ENCODE measurements at regions not wholly inside any gene's neighbourhood (a gene's known extent, or its start where the extent isn't known, plus 50 kb on each side); places are given as distances from the start of the nearest gene placed in this dataset.

DNA sequence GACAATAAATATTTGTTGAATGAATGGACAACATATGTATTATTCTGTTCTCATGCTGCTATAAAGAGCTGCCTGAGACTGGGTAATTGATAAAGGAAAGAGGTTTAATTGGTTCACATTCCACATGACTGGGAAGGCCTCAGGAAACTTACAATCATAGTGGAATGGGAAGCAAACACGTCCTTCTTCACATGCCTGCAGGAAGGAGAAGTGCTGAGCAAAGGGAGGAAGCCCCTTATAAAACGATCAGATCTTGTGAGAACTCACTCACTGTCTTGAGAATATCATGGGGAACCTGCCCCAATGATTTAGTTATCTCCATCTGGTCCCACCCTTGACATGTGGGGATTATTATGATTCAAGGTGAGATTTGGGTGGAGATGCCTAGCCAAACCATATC lies 233.9 kb upstream of the AADAT start:
- no peak for TF ChIP-seq POLR2A (IDR thresholded peaks at IDR 0.05)
- TF ChIP-seq, protein P1, sequence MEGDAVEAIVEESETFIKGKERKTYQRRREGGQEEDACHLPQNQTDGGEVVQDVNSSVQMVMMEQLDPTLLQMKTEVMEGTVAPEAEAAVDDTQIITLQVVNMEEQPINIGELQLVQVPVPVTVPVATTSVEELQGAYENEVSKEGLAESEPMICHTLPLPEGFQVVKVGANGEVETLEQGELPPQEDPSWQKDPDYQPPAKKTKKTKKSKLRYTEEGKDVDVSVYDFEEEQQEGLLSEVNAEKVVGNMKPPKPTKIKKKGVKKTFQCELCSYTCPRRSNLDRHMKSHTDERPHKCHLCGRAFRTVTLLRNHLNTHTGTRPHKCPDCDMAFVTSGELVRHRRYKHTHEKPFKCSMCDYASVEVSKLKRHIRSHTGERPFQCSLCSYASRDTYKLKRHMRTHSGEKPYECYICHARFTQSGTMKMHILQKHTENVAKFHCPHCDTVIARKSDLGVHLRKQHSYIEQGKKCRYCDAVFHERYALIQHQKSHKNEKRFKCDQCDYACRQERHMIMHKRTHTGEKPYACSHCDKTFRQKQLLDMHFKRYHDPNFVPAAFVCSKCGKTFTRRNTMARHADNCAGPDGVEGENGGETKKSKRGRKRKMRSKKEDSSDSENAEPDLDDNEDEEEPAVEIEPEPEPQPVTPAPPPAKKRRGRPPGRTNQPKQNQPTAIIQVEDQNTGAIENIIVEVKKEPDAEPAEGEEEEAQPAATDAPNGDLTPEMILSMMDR (IDR thresholded peaks at IDR 0.05) = no peak

All from testis (tissue), 2 donors.